DMS53 (cell line): ENCODE measurements at regions not wholly inside any gene's neighbourhood (a gene's known extent, or its start where the extent isn't known, plus 50 kb on each side); places are given as distances from the start of the nearest gene placed in this dataset.

Experiments
- DNase-seq: peaks from one replicate; lab custom pipeline; 2025; lab: John Stamatoyannopoulos, UW

DNA sequence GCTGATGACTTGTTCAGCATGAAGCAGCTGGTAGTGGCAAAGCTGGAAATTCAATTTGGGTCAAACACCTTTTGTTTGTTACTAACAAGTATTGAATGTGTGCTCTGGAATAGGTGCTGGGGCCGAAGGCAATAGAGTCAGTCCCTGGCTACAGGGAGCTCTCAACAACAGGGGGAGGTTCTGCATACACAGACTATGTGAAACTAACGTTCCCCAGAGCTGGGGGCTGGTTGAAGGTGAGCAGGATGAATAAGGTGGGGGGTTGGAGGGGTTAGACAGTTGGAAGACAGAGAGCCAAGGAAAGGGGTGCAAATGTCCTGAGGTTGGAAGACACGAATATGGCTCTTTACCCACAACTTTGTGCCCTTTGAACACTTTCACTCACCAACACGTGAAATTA is 84.1 kb upstream of the PLPP4 start:
- no peak for DNase-seq

DNA sequence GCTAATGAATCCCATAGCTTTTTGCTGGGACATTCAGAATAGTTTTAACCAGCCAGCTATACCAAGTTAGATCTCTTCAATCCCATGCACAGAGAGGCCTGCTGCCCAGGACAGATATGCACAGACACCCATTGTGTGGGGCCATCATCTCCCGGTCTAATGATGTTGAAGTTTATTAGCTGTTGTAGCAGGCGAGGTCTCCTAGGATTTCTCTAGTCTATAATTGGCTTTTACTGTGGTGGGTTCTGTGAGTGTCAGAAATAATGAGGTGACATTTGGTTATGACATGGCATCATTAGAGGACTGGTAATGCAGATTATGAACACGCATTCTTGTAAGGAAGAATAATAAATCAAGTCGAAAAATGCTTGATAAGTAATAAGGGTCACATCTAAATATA is 81.4 kb upstream of the PLPP4 start:
- no peak for DNase-seq

- no peak for DNase-seq
These were observed 75.1 kb upstream of the PLPP4 start for GRCh38 chr10:120381931-120382330.

GRCh38 chr10:120382360-120382759 is 74.7 kb upstream of the PLPP4 start:
- no peak for DNase-seq

GRCh38 chr10:120385992-120386391 is 71.0 kb upstream of the PLPP4 start:
- no peak for DNase-seq

- DNase-seq = no peak
These were observed 70.1 kb upstream of the PLPP4 start for GRCh38 chr10:120386896-120387295.

DNA sequence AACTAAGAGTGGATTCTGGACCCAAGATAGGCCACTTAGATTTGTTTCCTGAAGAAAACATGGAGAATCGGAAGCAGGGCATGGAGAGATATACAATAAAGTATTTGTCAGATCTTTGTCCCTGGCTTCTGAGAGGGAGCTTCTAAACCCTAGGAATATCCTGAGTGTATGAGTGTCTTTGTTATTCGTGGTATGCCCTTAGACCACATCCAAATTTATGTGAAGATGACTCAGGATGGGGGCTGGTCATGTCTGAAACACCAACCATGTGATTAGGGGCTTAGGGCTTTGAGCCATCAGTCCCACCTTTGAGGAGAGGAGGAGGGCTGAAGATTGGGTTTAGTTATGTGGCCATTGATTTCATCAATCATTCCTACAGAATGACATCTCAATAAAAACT is 69.7 kb upstream of the PLPP4 start:
- DNase-seq = no peak

- no peak for DNase-seq
These were observed 64.8 kb upstream of the PLPP4 start for GRCh38 chr10:120392245-120392644.

- DNase-seq = no peak
These were observed 64.4 kb upstream of the PLPP4 start for GRCh38 chr10:120392671-120393079.

- DNase-seq = peak; percentile 18
These were observed 62.6 kb upstream of the PLPP4 start for GRCh38 chr10:120394446-120394845.

DNA sequence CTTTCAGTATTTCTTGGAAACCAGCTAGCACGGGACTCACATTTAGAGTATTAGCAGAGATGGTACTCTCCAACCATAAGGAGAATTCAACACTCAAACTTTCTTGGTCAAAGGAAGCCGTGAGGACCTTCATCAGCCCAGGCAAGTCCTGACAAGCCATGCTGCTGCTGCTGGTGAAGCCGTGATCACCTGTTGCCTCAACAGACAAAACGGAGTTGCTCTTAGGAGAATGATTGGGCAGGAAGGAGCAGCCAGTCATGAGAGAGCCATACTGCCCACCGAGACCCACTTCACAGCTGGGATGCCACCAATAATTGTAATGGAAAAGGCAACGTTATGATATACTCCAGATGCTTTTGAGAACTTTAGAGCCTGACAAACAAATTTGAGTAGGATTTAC is 60.8 kb upstream of the PLPP4 start:
- DNase-seq = no peak

- no peak for DNase-seq
These were observed 58.8 kb upstream of the PLPP4 start for GRCh38 chr10:120398180-120398579.

- DNase-seq = no peak
These were observed 56.4 kb upstream of the PLPP4 start for GRCh38 chr10:120400601-120401000.

GRCh38 chr10:120402147-120402766 is 54.8 kb upstream of the PLPP4 start:
- no peak for DNase-seq

DNA sequence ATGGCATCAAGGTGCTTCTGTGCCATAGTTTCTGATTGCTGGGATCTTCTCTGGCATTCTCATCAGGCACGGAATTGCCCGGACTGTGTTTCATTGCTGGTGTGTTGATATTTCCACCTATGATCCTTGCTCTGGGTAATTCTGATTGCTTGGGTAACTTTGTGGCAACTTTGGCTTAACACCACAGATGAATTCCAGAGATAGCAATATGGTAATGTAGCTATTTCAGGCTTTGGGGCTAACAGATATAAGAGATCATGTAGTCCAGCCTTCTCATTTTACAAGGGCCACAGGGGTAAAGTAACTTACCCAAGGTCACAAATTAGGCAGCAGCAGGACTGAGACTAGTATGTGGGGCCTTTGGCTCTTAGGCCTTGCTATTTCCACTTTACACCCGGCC is 53.9 kb upstream of the PLPP4 start:
- no peak for DNase-seq

DNA sequence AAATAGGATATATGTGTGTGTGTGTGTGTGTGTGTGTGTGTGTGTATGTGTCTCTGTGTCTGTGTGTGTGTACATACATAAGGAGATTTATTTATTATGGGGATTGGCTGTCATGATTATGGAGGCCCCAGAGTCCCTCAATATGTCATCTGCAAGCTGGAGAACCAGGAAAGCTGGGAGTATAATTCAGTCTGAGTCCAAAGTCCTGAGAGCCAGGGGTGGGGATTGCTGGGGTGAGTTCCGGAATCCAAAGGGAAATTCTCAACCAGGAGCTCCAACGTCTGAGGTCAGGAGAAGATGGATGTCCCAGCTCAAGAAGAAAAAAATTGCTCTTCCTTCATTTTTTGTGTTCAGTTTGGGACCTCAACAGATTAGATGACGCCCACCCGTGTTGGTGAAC is 50.7 kb upstream of the PLPP4 start:
- DNase-seq = no peak
